ENCODE measurements at regions not wholly inside any gene's neighbourhood (a gene's known extent, or its start where the extent isn't known, plus 50 kb on each side); places are given as distances from the start of the nearest gene placed in this dataset.

DNA sequence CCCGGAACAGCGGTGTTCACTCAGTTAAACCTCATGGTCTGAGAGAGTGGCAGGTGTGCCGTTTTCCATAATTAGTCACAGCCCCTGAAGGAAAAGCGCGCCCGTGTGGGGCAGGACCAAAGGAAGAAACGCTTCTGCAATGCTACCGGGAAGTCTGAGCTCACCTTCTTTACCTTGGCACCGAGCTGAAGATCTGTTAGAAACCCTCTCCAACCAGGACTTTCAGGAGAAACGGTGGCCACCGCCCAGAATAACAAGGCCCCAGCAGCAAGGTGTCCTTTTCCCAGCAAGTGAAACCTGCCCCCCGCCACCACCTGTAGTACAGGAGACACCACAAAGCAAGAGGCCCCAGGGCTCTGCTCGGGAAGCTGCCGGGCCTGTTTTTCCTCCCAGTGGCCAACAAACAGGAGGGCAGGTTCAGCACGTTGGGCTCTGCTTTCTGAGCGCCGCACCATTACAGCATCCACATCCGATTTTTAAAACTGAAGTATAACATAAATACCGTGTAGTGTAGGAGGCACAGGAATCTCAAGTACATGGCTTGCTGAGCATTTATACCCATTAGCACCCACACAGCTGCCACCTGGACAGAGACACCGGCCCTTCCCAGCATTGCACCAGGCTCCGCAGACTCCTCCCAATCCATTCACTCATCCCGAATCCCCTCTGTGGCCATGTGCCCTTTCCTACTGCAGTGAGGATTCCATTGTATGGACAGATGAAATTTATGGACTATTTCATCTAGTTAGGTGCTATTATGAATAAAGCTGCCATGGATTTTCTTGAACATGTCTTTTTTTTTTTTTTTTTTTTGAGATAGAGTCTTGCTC, 121.8 kb upstream of the RIOK3 start:
- H3K9ac ChIP-seq (ENCODE audit: insufficient read depth, low read depth, low read length), result no peak overlapping the region
- 95% methylated on average over 19 of the region's 22 CpGs for WGBS (ENCODE audit: low lambda C conversion rate)
- H3K4me1 ChIP-seq (ENCODE audit: insufficient read depth, low read length), result no peaks in the 10 kb centered on the region
- DNase-seq (ENCODE audit: low spot score), result no peak
- no peaks in the 10 kb centered on the region for H3K36me3 ChIP-seq (replicated peaks in 1 of 2; ENCODE audit: control insufficient read depth in 1 of 2, insufficient read depth in 2 of 2, low read length in 2 of 2)
- BruUV-seq (replicated peaks), result no TSS peak
- no peak for ATAC-seq
- CTCF ChIA-PET (ENCODE audit: low intra/inter-chr PET ratio, low total read pairs), result no interaction called here
- H3K27ac ChIP-seq (ENCODE audit: extremely low read length, insufficient read depth, low read length), result no peak overlapping the region
- H3K4me2 ChIP-seq (ENCODE audit: low read depth, low read length), result no peak overlapping the region
- H4K20me1 ChIP-seq (ENCODE audit: insufficient read depth, low read length), result no peaks in the 10 kb centered on the region
- in situ Hi-C loops (cut with HindIII; ENCODE audit: extremely low pct_ligation_motif_present, low pct_unique_long_range_greater_than_20kb) (no loop called here), intact Hi-C loops (cut with micrococcal nuclease; ENCODE audit: unreplicated experiment) (no loop called here)
- no peak overlapping the region for H2AFZ ChIP-seq (ENCODE audit: low read length)
- no peak overlapping the region for H3K4me3 ChIP-seq (replicated peaks in 1 of 3; ENCODE audit: insufficient read depth in 1 of 3, low read depth in 2 of 3, low read length in 3 of 3)
- POLR2A ChIA-PET, result no interaction called here
- FAIRE-seq, result no peak
- H3K9me3 ChIP-seq (ENCODE audit: low read length), result no peaks in the 10 kb centered on the region
- no peaks in the 10 kb centered on the region for H3K27me3 ChIP-seq (ENCODE audit: control insufficient read depth in 1 of 2, insufficient read depth in 2 of 2, low read length in 2 of 2)
- no peaks in the 10 kb centered on the region for H3K79me2 ChIP-seq (ENCODE audit: insufficient read depth, low read length)
- TF ChIP-seq MED1 (CRISPR knock-in tag; IDR thresholded peaks at IDR 0.05), result no peak
- TF ChIP-seq RELA (CRISPR knock-in tag; IDR thresholded peaks at IDR 0.05), result no peak
- TF ChIP-seq ZNF557 (CRISPR knock-in tag; IDR thresholded peaks at IDR 0.05), result no peak
- no peak for TF ChIP-seq TGIF2 (CRISPR knock-in tag; IDR thresholded peaks at IDR 0.05)
- no peak for TF ChIP-seq ZNF496 (CRISPR knock-in tag; IDR thresholded peaks at IDR 0.05; ENCODE audit: insufficient replicate concordance)
- TF ChIP-seq YEATS2 (CRISPR knock-in tag; IDR thresholded peaks at IDR 0.05; ENCODE audit: borderline replicate concordance), result no peak
- TF ChIP-seq ATF7-NPFF (CRISPR knock-in tag; IDR thresholded peaks at IDR 0.05; ENCODE audit: low read depth), result no peak
- no peak for TF ChIP-seq CHD4 (IDR thresholded peaks at IDR 0.05; ENCODE audit: borderline replicate concordance, low read length)
- TF ChIP-seq PHF8 (CRISPR knock-in tag; IDR thresholded peaks at IDR 0.05), result no peak
- no peak for TF ChIP-seq POLR2AphosphoS5 (IDR thresholded peaks at IDR 0.05; ENCODE audit: low read depth, low read length)
- no peak for TF ChIP-seq ZNF724P (CRISPR knock-in tag; IDR thresholded peaks at IDR 0.05; ENCODE audit: borderline replicate concordance)
- TF ChIP-seq ZNF841 (CRISPR knock-in tag; IDR thresholded peaks at IDR 0.05; ENCODE audit: borderline replicate concordance), result no peak
- TF ChIP-seq MEF2D (CRISPR knock-in tag; IDR thresholded peaks at IDR 0.05), result no peak
- no peak for TF ChIP-seq HNF4A (CRISPR knock-in tag; IDR thresholded peaks at IDR 0.05)
- TF ChIP-seq, protein P1, sequence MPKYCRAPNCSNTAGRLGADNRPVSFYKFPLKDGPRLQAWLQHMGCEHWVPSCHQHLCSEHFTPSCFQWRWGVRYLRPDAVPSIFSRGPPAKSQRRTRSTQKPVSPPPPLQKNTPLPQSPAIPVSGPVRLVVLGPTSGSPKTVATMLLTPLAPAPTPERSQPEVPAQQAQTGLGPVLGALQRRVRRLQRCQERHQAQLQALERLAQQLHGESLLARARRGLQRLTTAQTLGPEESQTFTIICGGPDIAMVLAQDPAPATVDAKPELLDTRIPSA (CRISPR knock-in tag; IDR thresholded peaks at IDR 0.05; ENCODE audit: borderline replicate concordance), result no peak
- no peak for TF ChIP-seq FOXJ3 (CRISPR knock-in tag; IDR thresholded peaks at IDR 0.05; ENCODE audit: borderline replicate concordance)
- no peak for TF ChIP-seq BORCS8-MEF2B (CRISPR knock-in tag; IDR thresholded peaks at IDR 0.05)
- TF ChIP-seq, protein P2, sequence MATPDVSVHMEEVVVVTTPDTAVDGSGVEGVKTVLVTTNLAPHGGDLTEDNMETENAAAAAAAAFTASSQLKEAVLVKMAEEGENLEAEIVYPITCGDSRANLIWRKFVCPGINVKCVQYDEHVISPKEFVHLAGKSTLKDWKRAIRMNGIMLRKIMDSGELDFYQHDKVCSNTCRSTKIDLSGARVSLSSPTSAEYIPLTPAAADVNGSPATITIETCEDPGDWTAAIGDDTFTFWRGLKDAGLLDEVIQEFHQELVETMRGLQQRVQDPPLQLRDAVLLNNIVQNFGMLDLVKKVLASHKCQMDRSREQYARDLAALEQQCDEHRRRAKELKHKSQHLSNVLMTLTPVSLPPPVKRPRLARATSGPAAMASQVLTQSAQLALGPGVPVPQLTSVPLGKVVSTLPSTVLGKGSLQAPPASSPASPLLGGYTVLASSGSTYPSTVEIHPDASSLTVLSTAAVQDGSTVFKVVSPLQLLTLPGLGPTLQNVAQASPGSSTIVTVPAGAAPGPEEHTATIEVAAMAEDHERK (CRISPR knock-in tag; IDR thresholded peaks at IDR 0.05; ENCODE audit: low read depth), result no peak
